ENCODE measurements at regions not wholly inside any gene's neighbourhood (a gene's known extent, or its start where the extent isn't known, plus 50 kb on each side); places are given as distances from the start of the nearest gene placed in this dataset.
"Not testable (repeated sequence)": the region's sequence is repeated elsewhere in the genome, so short reads cannot be mapped to it uniquely, and the experiment has no call there.

- no peak for DNase-seq
These were observed 553.1 kb upstream of the PPP2R3A start for GRCh38 chr3:135412475-135412874.

DNA sequence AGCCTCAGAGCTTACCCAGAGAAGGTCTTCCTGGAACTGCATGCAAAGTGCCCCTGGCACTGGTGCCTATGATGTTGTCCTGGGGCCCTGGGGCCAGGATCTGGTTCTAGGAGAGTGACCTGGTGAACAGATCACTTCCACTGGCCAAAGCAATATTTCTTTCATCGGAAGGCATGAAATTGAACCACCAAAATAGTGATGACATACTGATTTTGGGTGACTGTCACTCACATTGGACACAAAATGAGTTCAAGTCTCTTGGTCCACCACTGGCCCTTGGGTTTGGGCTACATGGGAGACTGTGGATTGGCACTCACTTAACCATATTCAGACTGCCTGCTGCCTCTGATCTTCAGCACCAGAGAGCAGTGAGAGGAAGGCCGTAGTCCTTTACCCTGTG, 549.3 kb upstream of the PPP2R3A start:
- no peak for DNase-seq

GRCh38 chr3:135419155-135419554, 546.4 kb upstream of the PPP2R3A start:
- DNase-seq: no peak

DNA sequence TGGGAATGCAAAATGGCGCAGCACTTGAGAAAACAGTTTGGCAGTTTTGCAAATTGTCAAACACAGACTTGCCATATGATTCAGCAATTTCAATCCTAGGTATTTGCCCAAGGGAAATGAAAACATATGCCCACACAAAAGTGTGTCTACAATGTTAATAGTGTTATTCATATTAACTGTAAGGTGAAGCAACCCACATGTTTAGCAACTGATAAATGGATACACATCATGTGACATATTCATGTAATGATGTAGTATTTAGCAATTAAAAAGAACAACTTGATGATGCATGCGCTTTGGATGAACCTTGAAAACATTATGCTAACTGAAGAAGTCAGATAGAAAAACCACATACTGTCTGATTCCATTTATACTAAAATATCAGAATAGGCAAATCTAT, 539.0 kb upstream of the PPP2R3A start:
- no peak for DNase-seq

DNA sequence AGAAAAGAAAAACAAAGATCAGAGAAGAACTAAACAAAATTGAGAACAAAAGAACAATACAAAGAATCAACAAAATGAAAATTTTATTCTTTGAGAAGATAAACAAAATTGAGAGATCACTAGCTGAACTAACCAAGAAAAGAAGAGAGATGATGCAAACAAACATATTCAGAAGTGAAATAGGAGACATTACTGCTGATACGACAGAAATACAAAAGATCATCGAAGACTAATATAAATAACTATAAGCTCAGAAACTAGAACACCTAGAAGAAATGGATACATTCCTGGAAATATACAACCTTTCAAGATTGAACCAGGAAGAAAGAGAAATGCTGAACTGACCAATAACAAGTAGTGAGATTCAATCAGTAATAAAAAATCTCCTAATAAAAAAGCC, 533.1 kb upstream of the PPP2R3A start:
- no peak for DNase-seq

- not testable (repeated sequence) for DNase-seq
These were observed 526.5 kb upstream of the PPP2R3A start for GRCh38 chr3:135438889-135439597.

GRCh38 chr3:135439632-135440031, 525.9 kb upstream of the PPP2R3A start:
- DNase-seq: not testable (repeated sequence)

- no peak for DNase-seq
These were observed 525.3 kb upstream of the PPP2R3A start for GRCh38 chr3:135440233-135440632.

DNA sequence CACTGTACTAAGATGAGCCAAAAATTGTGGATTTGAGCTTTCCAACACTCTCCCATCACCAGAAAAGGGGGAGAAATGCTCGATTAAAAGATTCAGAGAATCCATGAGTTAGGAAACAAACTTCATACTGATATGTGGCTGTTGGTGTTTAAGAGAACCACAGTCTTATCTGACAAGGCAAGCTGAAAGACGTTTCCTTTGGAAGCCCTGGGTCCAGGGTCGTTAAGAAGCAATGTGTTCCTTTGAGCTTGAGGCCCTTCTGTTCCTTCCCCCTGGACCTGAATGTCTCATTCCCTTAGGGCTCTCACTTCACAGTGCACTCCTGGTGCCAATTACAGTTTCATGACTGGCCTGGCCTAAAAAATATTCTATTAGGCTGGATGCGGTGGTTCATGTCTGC, 524.8 kb upstream of the PPP2R3A start:
- DNase-seq: no peak

DNA sequence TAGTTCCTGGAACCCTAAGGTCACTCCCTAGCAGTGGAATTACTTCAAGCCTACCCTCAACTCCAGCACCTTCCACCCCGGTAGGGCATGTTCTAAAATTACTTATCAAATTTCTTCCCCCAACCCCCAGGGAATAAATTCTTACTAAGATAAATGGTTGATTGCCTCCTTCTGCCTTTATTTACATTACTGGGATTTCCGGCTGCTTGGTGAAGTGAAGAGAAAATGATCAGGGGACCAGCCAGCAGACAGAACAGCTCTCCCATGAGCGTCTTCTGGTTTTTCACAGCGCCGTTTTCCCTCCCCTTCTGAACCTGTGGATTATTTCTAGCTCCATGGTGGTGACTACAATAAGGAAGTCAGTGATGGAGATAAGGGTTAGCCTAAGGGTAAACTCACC, 521.5 kb upstream of the PPP2R3A start:
- DNase-seq: no peak

- DNase-seq: no peak
These were observed 518.0 kb upstream of the PPP2R3A start for GRCh38 chr3:135447483-135447882.

DNA sequence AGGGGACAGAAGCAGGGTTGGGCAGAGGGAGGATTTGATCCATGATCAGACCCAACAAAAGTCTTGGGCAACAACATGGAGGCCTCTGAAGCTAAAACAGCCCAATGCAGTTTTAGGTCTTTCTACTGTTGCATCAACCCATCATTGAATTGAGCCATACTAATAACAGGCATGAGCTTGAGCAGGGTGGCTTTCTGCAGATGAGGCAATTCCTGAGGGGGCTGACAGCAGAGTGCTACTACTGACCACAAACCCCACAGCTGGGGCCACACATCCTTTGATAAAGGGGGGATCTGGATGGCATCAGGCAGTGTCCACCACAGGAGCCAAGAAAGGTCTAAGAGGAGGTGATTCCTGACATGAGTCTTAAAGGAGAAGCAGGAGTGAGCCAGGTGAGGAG, 517.0 kb upstream of the PPP2R3A start:
- no peak for DNase-seq

- DNase-seq: no peak
These were observed 516.5 kb upstream of the PPP2R3A start for GRCh38 chr3:135449046-135449445.

- no peak for DNase-seq
These were observed 514.3 kb upstream of the PPP2R3A start for GRCh38 chr3:135451037-135451785.

- DNase-seq: no peak
These were observed 512.6 kb upstream of the PPP2R3A start for GRCh38 chr3:135452881-135453280.

- DNase-seq: no peak
These were observed 512.2 kb upstream of the PPP2R3A start for GRCh38 chr3:135453326-135453725.

GRCh38 chr3:135454890-135455289, 510.6 kb upstream of the PPP2R3A start:
- no peak for DNase-seq

DNA sequence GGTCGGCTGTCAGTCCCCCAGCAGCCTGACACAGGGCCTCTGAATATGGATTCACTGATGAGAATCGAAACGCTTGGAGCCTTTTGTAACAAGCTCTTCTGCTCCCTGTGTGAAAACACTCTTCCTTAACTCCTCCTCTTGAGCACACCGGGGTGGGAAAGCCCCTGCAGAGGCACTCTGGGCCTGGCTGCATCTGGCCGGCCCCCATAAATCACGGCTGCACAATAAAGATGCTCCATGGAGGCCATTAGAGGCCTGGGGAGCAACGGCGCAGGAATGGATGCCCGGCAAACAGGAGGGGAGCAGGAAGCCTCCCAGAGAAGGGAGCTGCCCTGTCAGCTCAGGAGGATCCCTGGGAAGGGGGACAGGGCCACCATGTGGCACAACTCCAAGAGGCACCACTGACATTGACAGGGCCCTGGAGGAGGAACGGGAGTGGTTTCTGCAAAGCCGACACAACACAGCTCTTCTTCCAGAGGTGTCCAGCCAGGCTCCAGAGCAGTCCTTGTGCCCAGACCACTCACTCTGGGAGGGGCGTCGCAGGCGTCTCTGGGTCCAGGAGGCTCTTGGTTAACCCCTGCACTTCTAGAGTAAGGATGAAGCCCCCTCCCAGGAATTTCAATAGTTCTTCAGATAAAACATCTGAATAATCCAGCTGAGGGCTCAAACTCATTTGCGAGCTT, 509.3 kb upstream of the PPP2R3A start:
- peak; percentile 77 for DNase-seq

- DNase-seq: no peak
These were observed 506.8 kb upstream of the PPP2R3A start for GRCh38 chr3:135458541-135459322.

DNA sequence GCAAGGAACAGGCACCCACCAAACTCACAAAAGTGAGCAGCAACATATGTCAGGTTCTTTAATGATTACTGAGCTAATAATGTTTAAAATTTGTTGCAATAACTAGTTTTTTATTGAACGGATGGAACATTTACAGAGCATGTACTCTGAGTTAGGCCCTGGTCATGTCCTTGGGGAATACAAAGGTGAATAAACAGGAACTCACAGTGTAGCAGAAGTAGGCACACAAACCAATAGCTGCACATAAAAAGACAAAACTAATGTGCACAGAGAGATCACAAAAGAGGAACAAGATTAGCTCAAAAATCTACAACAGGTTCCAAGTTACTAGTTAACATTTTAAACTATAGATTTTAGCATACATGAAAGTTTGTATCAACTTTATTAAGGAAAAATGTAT, 505.3 kb upstream of the PPP2R3A start:
- DNase-seq: no peak

GRCh38 chr3:135471911-135472310, 493.6 kb upstream of the PPP2R3A start:
- DNase-seq: no peak

- no peak for DNase-seq
These were observed 492.1 kb upstream of the PPP2R3A start for GRCh38 chr3:135473449-135473848.

DNA sequence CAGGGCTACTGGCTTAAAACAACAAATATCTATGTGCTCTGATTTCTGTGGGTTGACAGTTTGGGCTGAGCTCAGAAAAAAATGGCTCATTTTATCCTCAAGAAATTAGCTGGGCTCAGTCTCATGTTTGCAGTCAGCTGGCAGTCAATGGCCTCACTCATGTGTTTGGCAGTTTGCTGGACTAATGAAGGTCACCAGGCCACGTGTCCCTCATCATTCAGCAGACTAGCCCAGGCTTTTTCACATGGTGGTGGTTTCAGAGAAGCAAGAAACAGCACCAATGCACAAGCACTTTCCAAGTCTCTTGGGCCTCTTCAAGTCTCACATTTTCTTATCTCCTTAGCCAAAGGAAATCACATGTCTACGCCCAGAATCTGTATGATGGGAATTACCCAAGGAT, 478.3 kb upstream of the PPP2R3A start:
- no peak for DNase-seq

Data from NCI-H1092 (cell line).